Activated CD4-positive, CD25-positive, alpha-beta regulatory T cell treated with anti-CD3 and anti-CD28 coated beads, Interleukin-2, amount 50 U/mL, for 24 hours (primary cell): ENCODE measurements at regions not wholly inside any gene's neighbourhood (a gene's known extent, or its start where the extent isn't known, plus 50 kb on each side); places are given as distances from the start of the nearest gene placed in this dataset.

ENCODE experiments used
- ATAC-seq, 2 donors: fragments of 150-1000 bp; cut with Tn5 transposase; one replicate each; pipeline ENCODE4 v1.10.0; 2021; ENCODE audit warnings: mild to moderate bottlenecking in 1 of 2, moderate library complexity in 1 of 2

DNA sequence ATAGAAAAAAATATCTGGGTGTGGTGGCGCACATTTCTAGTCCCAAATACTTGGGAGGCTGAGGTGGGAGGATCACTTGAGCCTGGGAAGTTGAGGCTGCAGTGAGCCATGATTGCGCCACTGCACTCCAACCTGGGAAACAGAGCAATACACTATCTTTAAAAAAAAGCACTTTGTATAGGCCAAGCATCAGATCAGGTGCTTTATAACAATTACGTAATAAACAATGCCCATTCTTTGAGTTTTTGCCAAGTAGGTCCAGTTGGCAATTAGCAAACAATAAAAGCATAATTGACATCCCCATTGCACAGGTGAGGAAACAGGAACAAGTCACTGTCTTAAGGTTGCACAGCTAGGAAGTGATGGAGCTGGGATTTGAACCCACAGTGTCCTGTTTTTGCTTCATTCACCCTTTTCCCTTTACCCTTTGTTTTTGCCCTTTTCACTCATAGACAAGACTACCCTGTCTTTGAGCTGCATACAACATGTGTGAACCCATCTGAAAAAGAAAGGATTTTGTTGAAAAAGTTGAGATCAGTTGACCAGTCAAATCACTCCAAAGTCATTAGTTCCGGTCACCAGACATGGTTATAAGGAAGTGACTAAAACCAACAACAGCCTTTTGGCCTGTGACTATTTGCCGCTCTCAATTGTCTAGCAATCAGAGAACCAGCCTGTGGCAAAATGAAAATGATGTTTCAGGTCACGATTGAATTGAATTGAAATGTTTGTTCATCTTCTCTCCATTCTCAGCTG is 303.6 kb downstream of the TFAP2C start:
- ATAC-seq = no peak

DNA sequence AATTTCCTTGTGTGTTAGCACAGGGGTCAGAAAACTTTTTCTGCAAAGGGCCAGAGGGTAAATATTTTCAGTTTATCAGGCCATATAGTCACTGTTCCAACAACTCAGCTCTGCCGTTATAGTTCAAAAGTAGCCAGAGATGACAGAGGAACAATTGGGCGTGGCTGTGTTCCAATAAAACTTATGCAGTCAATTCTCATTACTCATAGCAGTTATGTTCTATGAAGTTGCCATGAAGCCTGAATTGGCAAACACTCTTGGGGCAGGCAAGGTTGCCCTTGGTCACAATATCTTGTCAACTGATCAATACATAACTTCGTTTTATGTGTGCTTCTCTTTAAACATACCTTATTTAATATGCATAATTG is 304.2 kb downstream of the TFAP2C start:
- ATAC-seq = no peak

DNA sequence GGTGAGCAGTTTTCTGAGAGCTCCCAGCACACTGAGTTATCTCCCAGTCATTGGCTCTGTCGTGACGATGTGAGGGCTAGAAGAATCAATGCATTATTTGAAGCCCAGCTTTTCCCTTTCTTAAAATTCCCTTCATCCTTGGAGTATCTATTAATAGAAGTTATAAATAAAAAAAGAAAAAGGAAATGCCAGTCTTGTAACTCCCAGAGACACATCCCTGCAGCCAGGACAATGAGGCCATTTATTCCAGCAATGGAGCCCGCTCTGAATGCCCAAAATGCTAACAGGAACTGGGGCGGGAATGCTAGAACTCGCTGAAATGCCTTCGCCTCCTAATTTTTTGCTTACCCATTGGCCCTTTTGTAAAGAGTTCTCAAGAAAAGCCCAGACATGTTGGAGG is 305.8 kb downstream of the TFAP2C start:
- no peak for ATAC-seq

DNA sequence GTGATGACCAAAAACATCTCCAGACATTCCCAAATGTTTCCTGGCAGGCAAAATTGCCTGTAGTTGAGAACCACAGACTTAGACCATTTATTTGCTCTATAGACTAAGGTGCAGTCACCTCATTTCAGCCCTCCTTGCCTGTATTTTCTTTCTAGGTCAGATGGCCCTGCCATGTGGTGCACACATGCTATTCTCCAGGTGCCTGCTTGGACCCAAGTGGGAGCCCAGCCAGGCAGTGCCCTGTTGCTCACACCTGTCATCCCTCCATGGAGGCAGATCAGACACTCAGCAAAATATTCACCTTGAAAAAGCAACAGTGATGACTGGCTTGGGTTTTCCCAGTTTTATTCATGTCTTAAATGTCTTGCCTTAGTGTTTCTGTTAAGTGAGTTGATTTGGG is 311.4 kb downstream of the TFAP2C start:
- ATAC-seq = no peak

DNA sequence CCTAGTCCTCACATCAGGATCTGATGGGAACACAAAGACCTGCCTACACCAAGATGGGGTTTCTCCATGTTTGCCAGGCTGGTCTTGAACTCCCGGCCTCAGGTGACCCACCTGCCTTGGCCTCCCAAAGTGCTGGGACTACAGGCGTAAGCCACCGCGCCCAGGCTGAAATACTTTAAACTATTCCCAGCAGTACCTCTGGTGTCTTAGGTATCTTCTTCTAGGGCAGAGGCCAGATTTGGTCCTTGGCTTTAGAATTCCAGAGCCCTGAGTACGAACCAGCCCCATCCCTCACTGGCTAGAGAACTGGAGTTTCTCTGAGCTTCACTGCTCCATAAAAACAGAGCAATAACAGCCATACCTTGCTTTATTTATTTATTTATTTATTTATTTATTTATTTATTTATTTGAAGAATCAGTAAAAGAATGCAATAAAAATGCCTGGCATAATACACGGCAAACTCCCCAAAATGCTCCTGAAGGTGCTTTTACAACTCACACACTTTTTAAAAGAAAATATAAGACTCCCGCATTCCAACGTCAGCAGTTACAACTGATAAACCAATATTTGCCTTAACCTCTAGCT is 312.1 kb downstream of the TFAP2C start:
- no peak for ATAC-seq

DNA sequence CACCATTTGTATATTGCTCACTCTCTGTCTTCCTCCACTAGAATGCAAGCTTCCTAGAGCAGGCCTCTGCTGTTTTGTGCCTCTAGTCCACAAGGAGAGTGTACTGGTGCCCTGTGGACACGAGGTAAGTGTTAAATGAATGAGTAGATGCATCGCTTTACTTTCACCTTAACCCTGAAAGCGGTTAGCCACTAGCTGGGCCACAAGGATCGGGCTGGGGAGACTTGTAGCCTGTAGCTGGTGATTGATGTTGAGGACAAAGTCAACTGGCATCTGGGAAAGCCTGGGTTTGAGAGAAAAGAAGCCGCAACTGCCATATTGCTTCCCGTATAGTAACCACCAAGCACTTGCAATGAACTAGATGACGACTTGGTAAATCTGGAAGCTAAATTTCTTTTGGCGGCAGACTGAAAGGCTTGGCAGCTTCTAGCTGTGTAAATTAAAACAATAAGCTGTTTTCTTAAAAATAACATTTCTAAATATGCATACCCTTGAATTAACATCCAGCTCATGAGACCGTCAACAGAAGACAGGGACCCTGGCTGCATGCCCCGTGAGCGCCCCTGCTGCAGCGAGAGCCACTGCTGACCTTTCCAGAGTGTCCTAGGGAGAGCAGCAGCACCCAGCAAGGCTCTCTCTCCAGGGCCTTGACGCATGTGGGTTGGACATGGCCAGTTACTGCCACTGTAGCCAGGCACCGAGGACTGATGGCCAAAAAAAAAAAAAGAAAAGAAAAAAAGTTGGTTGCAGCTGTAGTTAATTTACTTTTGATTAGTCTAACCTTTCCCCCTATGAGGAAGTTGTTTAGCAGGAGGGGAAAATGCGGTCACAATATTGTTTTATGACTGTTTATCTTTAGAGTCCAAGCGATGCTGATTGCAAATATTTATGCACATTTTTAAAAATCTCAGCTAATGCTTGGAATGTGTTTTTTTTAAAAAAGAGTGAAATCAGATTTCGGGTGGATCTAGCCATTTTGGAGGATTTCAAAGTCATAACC is 315.1 kb downstream of the TFAP2C start:
- no peak for ATAC-seq

DNA sequence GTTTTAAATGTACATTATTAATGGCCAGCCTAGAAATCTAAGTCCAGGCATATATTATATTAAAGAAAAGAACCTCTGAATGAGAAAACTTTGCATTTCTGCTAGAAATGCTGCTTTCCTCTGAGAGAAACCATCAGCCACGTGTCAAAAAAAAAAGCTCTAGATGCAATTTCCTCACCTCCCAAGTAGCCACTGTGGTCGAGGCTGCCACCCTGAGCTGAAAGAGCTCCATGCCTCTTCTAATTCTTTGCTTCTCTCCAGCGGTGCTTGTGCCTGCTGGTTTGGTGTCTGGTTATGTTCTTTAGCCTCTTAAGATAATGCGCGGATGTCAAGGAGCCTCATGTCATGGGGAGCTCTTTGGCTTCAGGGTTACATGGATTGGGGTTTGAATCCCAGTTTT is 316.0 kb downstream of the TFAP2C start:
- ATAC-seq = no peak

DNA sequence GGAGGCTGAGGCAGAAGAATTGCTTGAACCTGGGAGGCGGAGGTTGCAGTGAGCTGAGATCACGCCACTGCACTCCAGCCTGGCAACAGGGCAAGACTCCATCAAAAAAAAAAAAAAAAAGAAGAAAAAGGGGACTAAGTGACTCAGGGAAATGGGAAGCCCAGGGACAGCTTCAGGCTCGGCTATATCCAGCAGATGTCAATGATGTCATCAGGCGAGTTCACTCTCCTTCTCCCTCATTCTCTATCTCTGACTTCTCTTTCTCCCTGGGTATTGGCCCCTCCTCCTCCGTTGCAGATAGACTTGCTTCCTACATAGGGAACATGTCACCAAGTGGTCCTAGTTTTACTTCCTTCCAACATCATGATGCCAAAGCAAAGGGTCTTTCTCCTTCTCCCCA is 316.8 kb downstream of the TFAP2C start:
- ATAC-seq = no peak

DNA sequence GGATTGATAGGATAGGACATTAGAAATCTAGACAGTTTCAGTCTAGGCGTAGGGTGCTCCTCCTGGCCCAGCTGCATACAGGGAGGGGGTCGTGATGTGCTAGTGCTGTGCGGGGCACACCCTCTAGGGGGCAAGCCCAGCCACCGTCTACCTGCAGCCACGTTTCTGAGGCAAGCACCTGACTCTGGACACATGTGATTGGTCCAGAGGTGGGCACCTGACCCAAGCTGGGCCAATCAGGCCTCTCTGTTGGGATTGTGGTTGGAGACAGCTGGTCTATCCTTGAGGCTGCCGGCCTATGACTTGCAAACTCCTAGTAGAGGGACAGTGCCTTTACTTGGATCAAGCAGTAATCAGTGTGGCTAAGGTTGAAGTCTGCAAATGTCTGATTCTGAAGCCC is 317.1 kb downstream of the BMP7 start:
- no peak for ATAC-seq

DNA sequence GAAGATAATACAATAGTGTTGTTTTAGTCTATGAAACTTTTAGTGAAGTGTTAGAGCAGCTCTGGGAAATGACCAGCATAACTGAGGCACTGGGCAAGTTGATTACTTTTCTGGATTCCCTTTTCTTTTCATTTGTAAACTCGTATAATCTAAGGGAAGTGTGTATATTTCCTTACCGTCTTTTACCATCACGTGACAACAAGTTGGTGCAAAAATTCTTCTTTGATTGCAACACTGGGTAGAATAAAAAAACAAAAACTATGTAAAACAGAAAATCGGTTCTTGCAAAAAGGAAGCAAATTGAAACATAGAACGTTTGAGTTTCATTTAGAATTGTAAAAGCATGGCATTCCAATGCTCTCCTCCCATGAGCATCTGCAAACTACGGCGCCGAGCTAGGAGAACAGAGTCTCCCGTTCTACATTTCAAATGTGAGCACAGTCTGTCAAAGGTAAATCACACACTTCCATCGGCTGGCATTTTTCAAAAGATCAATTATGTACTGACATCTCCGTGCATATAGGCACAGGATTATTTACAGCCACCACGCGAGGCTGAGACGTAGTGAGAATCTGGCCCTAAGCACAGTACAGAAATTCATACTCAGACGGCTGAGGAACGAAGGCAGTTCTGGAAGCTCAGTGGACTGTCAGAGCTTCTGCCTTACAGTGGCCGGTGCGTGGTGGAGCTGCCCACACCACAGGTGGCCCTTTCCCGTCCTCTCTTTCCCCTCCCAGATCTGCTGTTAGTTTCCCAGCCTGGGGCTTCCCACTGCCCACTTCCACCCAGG is 314.0 kb downstream of the BMP7 start:
- ATAC-seq = no peak

DNA sequence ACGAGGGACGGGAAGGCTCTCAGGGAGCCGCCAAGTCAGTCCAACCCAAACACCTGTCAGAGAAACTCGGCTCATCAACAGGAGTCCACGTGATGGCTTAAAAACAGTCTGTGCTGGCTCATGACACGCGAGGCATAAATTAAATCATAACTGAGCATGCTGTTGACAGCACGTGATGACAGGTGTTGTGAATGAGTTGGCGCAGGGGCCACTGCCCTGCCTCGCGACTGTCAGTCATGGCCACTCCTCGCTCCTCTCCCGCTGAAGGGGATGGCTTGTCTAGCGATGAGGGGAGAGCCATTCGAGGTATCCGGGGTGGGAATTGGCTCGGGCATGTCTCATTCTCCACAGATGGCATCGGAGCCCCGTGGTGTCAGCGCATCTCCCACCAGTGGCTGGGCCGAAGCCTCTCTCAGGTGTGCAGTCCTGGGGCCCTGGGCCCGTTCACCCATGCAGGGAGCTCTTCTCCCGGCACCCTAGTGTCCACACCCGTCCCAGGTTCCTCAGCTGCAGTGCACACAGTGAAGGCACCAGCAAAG is 313.3 kb downstream of the BMP7 start:
- no peak for ATAC-seq

DNA sequence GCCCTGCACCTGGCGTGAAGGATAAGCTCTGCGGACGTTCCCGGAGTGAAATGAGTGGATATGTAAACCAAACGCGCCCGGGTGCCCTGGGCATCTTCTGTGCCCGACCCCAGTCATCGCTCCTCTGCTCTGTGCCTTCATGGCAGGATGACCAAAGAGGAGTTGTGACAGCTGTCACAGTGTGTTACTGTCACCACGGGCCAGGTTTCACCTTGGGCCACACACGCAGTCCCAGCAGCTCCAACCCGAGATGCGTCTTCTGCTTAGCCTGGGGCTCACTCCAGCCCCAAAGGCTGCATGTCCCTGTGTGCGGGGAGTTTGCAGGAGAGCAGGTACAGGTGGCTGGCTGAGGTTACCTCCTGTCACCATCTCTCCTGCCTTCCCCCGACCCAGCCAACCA is 311.6 kb downstream of the BMP7 start:
- ATAC-seq = no peak

DNA sequence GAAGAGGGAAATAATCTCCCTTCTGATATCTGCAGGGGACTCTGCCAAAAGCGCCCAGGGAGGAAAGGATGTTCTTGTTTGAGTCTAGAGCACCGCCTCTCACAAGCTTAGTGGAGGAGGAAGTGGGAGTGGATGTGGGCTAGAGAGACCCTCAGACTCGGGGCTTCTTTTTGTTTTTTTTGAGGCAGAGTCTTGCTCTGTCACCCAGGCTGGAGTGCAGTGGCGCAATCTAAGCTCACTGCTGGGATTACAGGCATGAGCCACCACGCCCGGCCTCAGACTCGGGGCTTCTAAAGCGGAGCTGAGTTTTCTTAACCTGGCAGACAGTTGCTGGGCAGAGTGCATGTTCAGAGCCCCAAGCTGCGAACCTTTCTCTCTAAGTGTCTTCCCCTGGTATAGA is 310.8 kb downstream of the BMP7 start:
- no peak for ATAC-seq

DNA sequence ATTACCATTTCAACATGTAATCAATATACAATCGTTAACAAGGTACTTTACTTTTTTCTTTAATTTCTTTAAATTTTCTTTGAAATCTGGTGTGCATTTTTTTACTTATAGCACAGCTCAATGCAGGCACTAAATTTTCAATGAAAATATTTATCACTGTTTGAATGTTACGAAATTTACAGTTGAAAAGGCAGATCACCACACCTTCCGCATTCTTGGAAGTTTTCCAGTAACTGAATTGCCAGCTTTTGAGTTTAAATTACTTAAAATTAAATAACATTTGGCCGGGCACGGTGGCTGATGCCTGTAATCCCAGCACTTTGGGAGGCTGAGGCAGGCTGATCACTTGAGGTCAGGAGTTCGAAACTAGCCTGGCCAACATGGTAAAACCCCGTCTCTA is 309.9 kb downstream of the BMP7 start:
- ATAC-seq = no peak

DNA sequence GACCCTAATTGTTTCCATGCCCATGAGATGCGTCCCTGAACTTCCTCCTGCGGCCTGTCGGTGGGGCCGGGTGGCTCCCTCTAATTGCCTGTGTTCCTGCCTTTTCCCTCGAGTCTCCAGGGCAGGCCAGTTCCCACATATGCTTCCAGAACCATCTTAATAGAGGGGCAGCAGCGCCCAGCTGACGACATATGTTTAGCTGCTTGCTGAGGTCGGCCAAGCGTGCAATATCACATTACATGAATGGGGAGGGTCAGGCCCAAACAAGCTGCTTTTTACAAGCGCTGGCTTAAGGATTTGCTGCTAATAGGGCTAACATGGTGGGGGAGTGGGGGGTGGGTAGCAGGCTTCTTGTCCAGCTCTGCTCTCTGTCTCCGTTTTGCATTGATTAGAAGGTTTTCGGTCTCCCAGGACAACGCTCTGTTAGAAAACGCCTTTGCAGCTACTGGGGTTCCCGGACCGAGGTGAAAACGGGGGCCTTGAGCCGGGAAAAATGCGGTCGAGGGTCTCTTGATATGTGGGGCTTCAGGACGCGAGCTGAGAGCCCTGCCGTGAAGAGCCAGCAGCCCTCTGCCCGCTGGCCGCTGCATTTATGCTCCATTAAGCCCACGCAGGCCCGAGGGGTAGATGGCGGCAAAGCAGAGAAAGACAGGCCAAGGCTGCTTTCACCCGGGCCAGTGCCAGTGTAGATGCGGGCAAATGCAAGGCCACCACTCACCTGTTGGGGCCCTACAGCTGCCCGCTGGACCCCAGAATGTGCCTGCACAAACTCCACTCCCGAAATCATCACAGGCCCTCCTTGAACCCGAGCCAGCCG is 308.5 kb downstream of the BMP7 start:
- no peak for ATAC-seq

DNA sequence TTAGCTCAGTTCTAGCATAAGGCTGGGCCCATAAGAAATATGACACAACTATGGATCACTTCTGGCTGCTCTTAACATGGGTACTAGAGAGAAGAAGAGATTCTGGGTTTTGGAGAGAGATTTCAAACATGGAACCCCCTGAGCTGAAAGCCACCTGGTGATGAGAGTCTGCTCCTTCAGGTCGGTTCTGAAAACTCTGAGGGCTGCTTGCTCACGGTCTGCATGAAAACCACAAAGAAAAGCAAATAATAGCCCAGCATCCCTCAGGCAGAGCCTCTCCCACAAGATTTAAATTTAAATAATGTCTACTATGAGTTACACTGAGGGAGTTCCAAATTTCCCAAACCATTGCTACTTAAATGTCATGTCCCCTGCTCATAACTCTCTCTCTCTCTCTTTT is 301.5 kb downstream of the BMP7 start:
- no peak for ATAC-seq

DNA sequence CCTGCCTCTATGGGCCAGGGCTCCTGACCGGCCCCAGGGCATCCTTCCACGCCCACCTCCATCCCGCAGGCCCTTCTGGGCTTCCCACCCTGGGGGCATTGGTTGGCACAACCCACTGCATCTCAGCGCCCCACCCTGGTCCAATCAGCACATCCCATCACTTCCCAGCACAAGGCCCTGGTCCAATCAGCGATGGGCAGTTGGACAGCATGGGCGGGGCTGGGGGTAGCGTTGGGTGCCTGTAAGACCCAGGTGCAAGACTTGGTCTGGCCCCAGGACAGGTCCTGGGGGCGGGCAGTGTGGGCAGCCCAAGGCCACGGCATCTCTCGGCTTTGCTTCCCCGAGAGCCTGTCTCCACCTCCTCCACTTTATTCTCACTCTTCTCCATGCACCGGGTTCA is 298.5 kb downstream of the BMP7 start:
- ATAC-seq = no peak

DNA sequence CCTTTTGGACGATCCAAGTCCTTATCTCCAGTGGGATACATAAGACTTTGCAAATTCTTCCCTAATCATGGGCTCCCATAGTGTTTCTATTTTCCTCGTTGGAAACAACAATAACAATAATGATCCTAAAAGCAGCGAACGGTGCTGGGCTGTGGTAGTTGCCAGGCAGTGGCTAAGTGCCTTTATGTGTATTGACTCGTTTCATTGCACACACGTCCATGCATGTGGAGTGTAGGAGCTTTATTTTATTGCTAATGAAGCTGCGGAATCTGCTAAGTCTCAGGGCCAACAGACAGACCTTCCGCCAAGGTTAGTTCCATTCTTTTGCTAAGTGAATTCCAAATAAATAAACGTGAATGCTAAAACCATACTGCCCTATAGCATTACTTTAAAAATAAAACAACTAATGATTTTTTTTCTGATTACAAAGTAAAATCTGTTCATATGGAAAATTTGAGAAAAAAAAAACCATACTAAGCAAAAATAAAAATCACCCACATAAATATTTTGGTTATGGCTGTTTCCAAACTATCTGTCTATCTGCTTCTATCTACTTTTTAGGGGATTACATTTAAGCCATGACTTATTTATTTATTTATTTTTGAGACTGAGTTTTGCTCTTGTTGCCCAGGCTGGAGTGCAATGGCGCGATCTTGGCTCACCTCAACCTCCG is 297.9 kb downstream of the BMP7 start:
- ATAC-seq = no peak

DNA sequence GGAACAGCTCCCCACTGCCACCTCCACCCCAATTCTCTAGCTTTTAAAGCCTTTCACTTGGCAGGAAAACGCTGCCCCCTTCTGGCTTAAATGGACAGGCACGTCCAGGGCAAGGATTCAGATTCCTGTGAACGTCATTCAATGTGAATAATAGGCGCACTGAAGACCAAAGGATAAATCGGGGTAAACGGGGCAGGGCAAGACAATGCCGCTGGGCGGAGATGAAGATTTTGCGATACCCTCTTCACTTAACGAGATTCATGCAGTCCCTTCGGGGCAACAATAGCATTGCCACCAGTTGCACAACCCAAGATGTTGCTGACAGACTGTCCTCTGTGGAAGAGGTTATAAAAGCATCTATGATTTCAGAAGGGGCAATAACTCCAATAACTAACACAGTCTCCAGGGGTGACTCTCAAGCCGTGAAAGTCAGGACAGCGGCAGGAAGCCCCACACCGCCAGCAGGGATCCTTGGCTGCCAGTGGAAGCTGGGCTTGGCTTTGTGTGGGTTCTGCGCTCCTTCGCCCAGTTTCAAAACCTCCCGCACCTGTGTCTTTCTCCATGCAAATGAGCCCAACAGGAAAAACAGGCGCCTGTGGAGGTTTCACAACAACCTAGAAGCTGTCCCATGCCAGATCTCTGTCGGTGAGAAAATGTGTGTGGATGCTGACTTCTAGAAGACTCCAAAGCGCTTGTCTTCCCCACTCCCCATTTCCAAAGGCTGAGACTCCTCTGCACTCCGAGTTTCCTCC is 291.8 kb downstream of the BMP7 start:
- no peak for ATAC-seq

DNA sequence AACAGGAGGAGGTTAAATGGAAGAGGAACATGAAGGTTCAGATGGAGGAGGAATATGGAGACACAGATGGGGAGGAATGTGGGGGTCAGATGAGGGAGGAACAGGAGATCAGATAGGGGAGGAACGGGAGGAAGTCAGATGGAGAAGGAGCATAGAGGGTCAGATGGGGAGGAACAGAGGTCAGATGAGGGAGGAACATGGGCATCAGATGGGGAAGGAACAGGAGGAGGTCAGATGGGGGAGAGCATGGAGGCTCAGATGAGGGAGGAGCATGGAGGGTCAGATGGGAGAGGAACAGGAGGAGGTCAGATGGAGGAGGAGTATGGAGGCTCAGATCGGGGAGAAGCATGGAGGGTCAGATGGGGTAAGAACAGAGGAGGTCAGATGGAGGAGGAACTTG is 290.6 kb downstream of the BMP7 start:
- no peak for ATAC-seq
